ENCODE measurements at regions not wholly inside any gene's neighbourhood (a gene's known extent, or its start where the extent isn't known, plus 50 kb on each side); places are given as distances from the start of the nearest gene placed in this dataset.

GRCh38 chr3:57000012-57000411, 60.5 kb upstream of the SPATA12 start:
- H2BK5ac ChIP-seq (ENCODE audit: low read depth, low read length) = no peak overlapping the region
- 86% methylated on average over 4 of the region's 4 CpGs; no CpG with 5 or more reads in 1 of the 2 experiments for WGBS, 2 experiments (ENCODE audit: extremely low coverage in 1 of 2, insufficient coverage in 1 of 2, insufficient read length in 1 of 2, insufficient replicate concordance in 2 of 2, low coverage in 1 of 2, low lambda C conversion rate in 2 of 2, missing lambda C conversion rate in 1 of 2)
- H2BK120ac ChIP-seq (replicated peaks; ENCODE audit: low read depth, low read length) = no peak overlapping the region
- POLR2A ChIA-PET (ENCODE audit: partially characterized antibody) = no interaction called here
- no peak overlapping the region for H4K91ac ChIP-seq (replicated peaks; ENCODE audit: insufficient read length, low read length)
- no peak overlapping the region for H2AK5ac ChIP-seq (ENCODE audit: low read depth, low read length)
- H2BK20ac ChIP-seq (ENCODE audit: low read length) = no peak overlapping the region
- no peak overlapping the region for H4K5ac ChIP-seq (ENCODE audit: insufficient read length, low read depth, low read length)
- DNase-seq (ENCODE audit: low read depth in 1 of 2, low spot score in 2 of 2) (no peak), FAIRE-seq (no peak)
- H3K27ac ChIP-seq (ENCODE audit: low read depth, low read length) = no peak overlapping the region
- H3K79me2 ChIP-seq (ENCODE audit: control insufficient read depth in 1 of 2, insufficient read depth in 2 of 2, low read length in 2 of 2) = no peaks in the 10 kb centered on the region
- H3K9ac ChIP-seq (replicated peaks in 1 of 4; ENCODE audit: extremely low read depth in 1 of 4, low read depth in 3 of 4, low read length in 3 of 4) = no peak overlapping the region
- H3K4me1 ChIP-seq (replicated peaks in 1 of 4; ENCODE audit: control insufficient read depth in 3 of 4, insufficient read depth in 4 of 4, low read length in 3 of 4) = no peaks in the 10 kb centered on the region
- no peak overlapping the region for H3K4me3 ChIP-seq (ENCODE audit: extremely low read depth in 1 of 4, insufficient read depth in 2 of 4, low read depth in 3 of 4, low read length in 4 of 4)
- no peaks in the 10 kb centered on the region for H3K9me3 ChIP-seq (ENCODE audit: insufficient read depth in 2 of 2, low read depth in 1 of 2, low read length in 1 of 2)
- no peak overlapping the region for H3K56ac ChIP-seq (replicated peaks; ENCODE audit: insufficient read length, low read depth, low read length)
- no peak overlapping the region for H3K14ac ChIP-seq (ENCODE audit: insufficient read length)
- H3K27me3 ChIP-seq (replicated peaks in 1 of 4; ENCODE audit: control insufficient read depth in 3 of 4, extremely low read depth in 1 of 4, insufficient read depth in 3 of 4, low read length in 3 of 4) = no peaks in the 10 kb centered on the region
- no peaks in the 10 kb centered on the region for H3K36me3 ChIP-seq (ENCODE audit: control insufficient read depth in 2 of 4, insufficient read depth in 4 of 4, low read length in 3 of 4)
- no peak overlapping the region for H3K4me2 ChIP-seq (ENCODE audit: insufficient read depth in 1 of 2, low read depth in 2 of 2, low read length in 2 of 2)
- H4K20me1 ChIP-seq (replicated peaks in 1 of 2; ENCODE audit: control insufficient read depth in 1 of 2, insufficient read depth in 2 of 2, low read length in 2 of 2) = no peaks in the 10 kb centered on the region
- no peak overlapping the region for H3K18ac ChIP-seq (ENCODE audit: extremely low read depth, low read length)
- H3K4ac ChIP-seq (replicated peaks; ENCODE audit: insufficient read length, low read depth, low read length) = no peak overlapping the region
- peaks cover 2% of the 10 kb centered on the region; the same call in 1 of the 2 replicates for H3K79me1 ChIP-seq (ENCODE audit: low read depth, low read length)
- no peak overlapping the region for H3K23ac ChIP-seq (ENCODE audit: insufficient read length)
- H4K8ac ChIP-seq (ENCODE audit: extremely low read depth, insufficient read depth, low read length) = no peak overlapping the region
- CTCF ChIA-PET (ENCODE audit: partially characterized antibody) = interaction anchor here (1.9 to 4.3 kb wide), 2 partner anchors 12 to 179 kb away, joined by 5 to 26 read pairs; no protein-coding TSS in a partner anchor
- no peak overlapping the region for H2BK12ac ChIP-seq (ENCODE audit: low read depth, low read length)
- H2BK15ac ChIP-seq (ENCODE audit: low read length) = no peak overlapping the region
- H2AFZ ChIP-seq (ENCODE audit: low read length) = no peak overlapping the region
- no peaks in the 10 kb centered on the region; the same call in 1 of the 2 replicates for H3K23me2 ChIP-seq (ENCODE audit: low read depth, low read length)
- no peak for TF ChIP-seq SP2 (IDR thresholded peaks at IDR 0.05; ENCODE audit: low read length)
- no peak for TF ChIP-seq ATF2 (IDR thresholded peaks at IDR 0.05; ENCODE audit: low read length)
- TF ChIP-seq JUN (IDR thresholded peaks at IDR 0.05; ENCODE audit: low read depth, low read length) = no peak
- TF ChIP-seq PHF8 (conservative IDR thresholded peaks at IDR 0.05; ENCODE audit: low read depth, low read length) = no peak
- no peak for TF ChIP-seq KDM5A (IDR thresholded peaks at IDR 0.05; ENCODE audit: low read length)
- no peak for TF ChIP-seq ASH2L (IDR thresholded peaks at IDR 0.05; ENCODE audit: low read length)
- no peak for TF ChIP-seq POU5F1 (IDR thresholded peaks at IDR 0.05; ENCODE audit: low read depth, low read length)
- TF ChIP-seq MAX (IDR thresholded peaks at IDR 0.05) = no peak
- TF ChIP-seq SRF (IDR thresholded peaks at IDR 0.05; ENCODE audit: low read depth, low read length) = no peak
- TF ChIP-seq TEAD4 (IDR thresholded peaks at IDR 0.05; ENCODE audit: low read depth, low read length) = no peak
- no peak for TF ChIP-seq SP1 (IDR thresholded peaks at IDR 0.05; ENCODE audit: low read depth, low read length)
- TF ChIP-seq CHD2 (IDR thresholded peaks at IDR 0.05; ENCODE audit: low read length) = no peak
- no peak for TF ChIP-seq SIN3A (conservative IDR thresholded peaks at IDR 0.05 in 1 of 2, IDR thresholded peaks at IDR 0.05 in 1 of 2; ENCODE audit: low read depth in 1 of 2, low read length in 2 of 2)
- no peak for TF ChIP-seq POLR2AphosphoS5 (IDR thresholded peaks at IDR 0.05; ENCODE audit: low read depth, low read length)
